HepG2 (cell line): ENCODE measurements at regions not wholly inside any gene's neighbourhood (a gene's known extent, or its start where the extent isn't known, plus 50 kb on each side); places are given as distances from the start of the nearest gene placed in this dataset.

Source experiments
- CBX1 ChIP-seq: IDR thresholded peaks from one replicate; pipeline ENCODE4 v1.6.1; 2016; ENCODE audit warnings: antibody characterized with exemption, low read depth
- CTCF ChIP-seq: sonication (generic); formaldehyde crosslinking; IDR thresholded peaks from 2 replicates; pipeline ENCODE4 v1.5.0; 2020; ENCODE audit warnings: mild to moderate bottlenecking, missing genetic modification reagents, moderate library complexity
- FOSL2 ChIP-seq: sonication (generic); formaldehyde crosslinking; IDR thresholded peaks from 2 replicates; pipeline ENCODE4 v1.4.0; 2020; ENCODE audit warnings: missing genetic modification reagents
- RAD51 ChIP-seq: fragments of 450-650 bp; IDR thresholded peaks from 2 replicates; pipeline ENCODE4 v1.6.1; 2016; ENCODE audit warnings: borderline replicate concordance
- RBM39 ChIP-seq: fragments of 200-400 bp; formaldehyde crosslinking; IDR thresholded peaks from one replicate; pipeline ENCODE4 v1.6.1; 2018; ENCODE audit warnings: antibody characterized with exemption, mild to moderate bottlenecking, low read depth, low read length; ENCODE audit not compliant: poor library complexity, severe bottlenecking
- SKIL ChIP-seq: sonication (generic); formaldehyde crosslinking; IDR thresholded peaks from 2 replicates; pipeline ENCODE4 v1.8.0; 2022; ENCODE audit warnings: missing genetic modification reagents, mild to moderate bottlenecking, moderate library complexity, borderline replicate concordance
- STAT5B ChIP-seq: sonication (generic); formaldehyde crosslinking; IDR thresholded peaks from 2 replicates; pipeline ENCODE4 v1.4.0; 2020; ENCODE audit warnings: missing genetic modification reagents
- TFDP2 ChIP-seq: sonication (generic); formaldehyde crosslinking; IDR thresholded peaks from 2 replicates; pipeline ENCODE4 v1.4.0; 2020; ENCODE audit warnings: missing genetic modification reagents
- USF2 ChIP-seq, 2 experiments: sonication (generic) in 1 of 2; formaldehyde crosslinking in 1 of 2; IDR thresholded peaks; 2 replicates each; pipeline versions ENCODE4 v1.5.1 to v1.6.1; 2011 to 2020; ENCODE audit warnings: borderline replicate concordance in 1 of 2, low read depth in 1 of 2, low read length in 1 of 2, mild to moderate bottlenecking in 1 of 2, missing genetic modification reagents in 1 of 2, moderate library complexity in 1 of 2
- ZBTB8A ChIP-seq: sonication (generic); formaldehyde crosslinking; IDR thresholded peaks from 2 replicates; pipeline ENCODE4 v1.4.0; 2020; ENCODE audit warnings: mild to moderate bottlenecking, low read depth, missing genetic modification reagents, borderline replicate concordance

- no peak for TF ChIP-seq ZBTB8A
- TF ChIP-seq RBM39 = no peak
- TF ChIP-seq CBX1 = no peak
- no peak for TF ChIP-seq SKIL (CRISPR knock-in tag)
- no peak for TF ChIP-seq TFDP2 (CRISPR knock-in tag)
- TF ChIP-seq STAT5B = no peak
- no peak for TF ChIP-seq FOSL2 (CRISPR knock-in tag)
- TF ChIP-seq CTCF = no peak
- no peak for TF ChIP-seq USF2 (IDR thresholded peaks at IDR 0.05; ENCODE audit: low read depth, low read length)
- TF ChIP-seq USF2 (CRISPR knock-in tag; IDR thresholded peaks at IDR 0.05; ENCODE audit: borderline replicate concordance) = no peak
- no peak for TF ChIP-seq RAD51
Observed at GRCh38 chr2:167787021-167787420, 460.4 kb downstream of the STK39 start.
